ENCODE measurements at regions not wholly inside any gene's neighbourhood (a gene's known extent, or its start where the extent isn't known, plus 50 kb on each side); places are given as distances from the start of the nearest gene placed in this dataset.

- no peak for TF ChIP-seq POLR2AphosphoS5 (IDR thresholded peaks at IDR 0.05)
- TF ChIP-seq CTCF (IDR thresholded peaks at IDR 0.05) = no peak
These were observed 123.5 kb upstream of the AGR3 start for GRCh38 chr7:17005271-17005670.

Data from breast epithelium (tissue), 3 donors.